HG02588 (cell line): ENCODE measurements at regions not wholly inside any gene's neighbourhood (a gene's known extent, or its start where the extent isn't known, plus 50 kb on each side); places are given as distances from the start of the nearest gene placed in this dataset.

ENCODE experiments used
- ATAC-seq: cut with Tn5 transposase; IDR thresholded peaks from one replicate; pipeline ENCODE4 v1.9.1; 2021; ENCODE audit warnings: mild to moderate bottlenecking, moderate library complexity; ENCODE audit not compliant: unreplicated experiment

- no peak for ATAC-seq
Measured at GRCh38 chr17:77266891-77267341, 126.1 kb downstream of the SEC14L1 start.

GRCh38 chr17:77269696-77270681 is 129.2 kb downstream of the SEC14L1 start:
- ATAC-seq, result no peak

DNA sequence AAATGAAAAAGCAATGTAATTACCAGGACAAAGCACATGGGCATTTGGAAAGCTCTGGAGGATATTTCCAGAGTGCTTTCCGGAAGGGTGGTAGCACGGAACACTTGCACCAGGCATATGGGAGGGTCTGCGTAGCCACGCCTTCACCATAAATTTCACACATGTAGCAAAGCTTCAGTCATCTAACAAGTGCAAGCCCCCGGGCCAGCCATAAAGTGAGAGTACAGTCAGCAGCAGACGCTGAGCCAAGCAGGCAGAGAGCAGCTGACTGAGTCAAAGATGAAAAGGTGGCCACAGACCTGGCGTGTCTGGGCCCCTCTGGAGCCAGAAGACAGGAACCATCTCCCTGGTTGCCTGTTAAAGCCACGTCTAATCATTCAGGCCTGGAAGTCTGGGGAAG is 130.6 kb downstream of the SEC14L1 start:
- no peak for ATAC-seq

DNA sequence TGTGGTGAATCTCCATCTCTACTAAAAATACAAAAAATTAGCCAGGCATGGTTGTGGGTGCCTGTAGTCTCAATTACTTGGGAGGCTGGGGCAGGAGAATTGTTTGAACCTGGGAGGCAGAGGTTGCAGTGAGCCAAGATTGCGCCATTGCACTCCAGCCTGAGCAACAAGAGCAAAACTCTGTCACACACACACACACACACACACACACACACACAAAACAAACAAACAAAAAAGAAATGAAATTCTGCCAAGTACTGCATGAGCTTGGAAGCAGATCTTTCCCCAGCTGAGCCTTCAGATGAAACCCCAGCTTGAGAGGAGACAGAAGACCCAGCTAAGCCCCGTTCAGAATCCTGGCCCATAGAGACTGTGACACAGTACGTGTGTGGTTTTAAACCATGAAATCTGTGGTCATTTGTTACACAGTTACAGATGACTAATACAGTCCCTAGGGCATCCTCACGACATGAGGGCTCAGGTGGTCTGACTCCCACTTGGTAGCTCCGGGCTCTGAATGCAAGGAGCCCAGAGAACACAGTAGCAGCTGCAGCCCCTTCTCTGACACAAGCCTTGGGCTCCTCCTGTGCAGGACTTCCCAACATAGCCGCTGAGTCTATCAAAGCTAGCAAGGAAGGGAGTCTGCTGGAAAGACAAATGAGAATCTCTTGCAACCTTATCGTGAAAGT is 132.8 kb downstream of the SEC14L1 start:
- ATAC-seq, result no peak

GRCh38 chr17:77274096-77274845 is 133.5 kb downstream of the SEC14L1 start:
- ATAC-seq, result no peak

DNA sequence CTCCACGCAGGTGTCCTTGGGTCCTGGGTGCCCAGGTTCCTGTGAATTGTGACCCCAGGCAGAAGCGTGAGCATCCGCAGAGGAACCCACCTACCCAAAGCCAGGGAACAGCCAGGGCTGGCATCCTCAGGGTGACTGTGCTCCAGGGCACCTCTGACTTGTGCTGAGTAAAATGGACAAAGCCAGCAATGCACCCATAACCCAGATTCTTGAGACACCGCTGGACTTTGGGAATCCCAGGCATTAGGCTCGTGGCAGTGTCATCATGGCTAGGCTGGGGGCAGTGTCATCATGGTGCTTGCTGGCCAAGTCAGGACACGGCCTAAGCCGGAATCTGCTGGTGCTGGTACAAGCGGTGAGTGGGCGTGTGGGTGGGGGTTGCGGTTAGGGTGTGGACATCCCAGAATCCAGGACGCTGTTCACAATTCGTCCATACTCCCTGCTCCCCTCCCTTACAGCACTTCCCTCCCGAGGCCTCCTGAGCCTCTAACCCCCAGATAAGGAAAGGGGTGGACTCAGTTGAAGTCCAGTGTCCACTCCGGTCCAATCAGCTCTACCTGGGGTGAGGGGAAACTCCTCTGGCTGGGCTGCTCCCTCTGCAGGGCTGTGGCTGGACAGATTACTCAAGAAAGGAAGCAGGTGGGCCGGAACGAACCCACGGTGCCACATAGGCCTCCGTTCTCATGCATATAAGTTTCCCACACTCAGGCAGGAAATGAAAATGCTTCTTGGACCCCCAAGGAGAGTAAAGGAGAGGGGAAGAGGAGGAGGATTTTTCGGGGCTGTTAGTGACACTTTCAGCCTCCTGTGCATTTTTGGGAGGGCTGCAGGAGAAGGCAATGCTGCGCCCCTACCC is 138.9 kb downstream of the SEC14L1 start:
- ATAC-seq, result no peak

- ATAC-seq, result peak; percentile 30
Measured at GRCh38 chr17:77280304-77281121, 139.7 kb downstream of the SEC14L1 start.

DNA sequence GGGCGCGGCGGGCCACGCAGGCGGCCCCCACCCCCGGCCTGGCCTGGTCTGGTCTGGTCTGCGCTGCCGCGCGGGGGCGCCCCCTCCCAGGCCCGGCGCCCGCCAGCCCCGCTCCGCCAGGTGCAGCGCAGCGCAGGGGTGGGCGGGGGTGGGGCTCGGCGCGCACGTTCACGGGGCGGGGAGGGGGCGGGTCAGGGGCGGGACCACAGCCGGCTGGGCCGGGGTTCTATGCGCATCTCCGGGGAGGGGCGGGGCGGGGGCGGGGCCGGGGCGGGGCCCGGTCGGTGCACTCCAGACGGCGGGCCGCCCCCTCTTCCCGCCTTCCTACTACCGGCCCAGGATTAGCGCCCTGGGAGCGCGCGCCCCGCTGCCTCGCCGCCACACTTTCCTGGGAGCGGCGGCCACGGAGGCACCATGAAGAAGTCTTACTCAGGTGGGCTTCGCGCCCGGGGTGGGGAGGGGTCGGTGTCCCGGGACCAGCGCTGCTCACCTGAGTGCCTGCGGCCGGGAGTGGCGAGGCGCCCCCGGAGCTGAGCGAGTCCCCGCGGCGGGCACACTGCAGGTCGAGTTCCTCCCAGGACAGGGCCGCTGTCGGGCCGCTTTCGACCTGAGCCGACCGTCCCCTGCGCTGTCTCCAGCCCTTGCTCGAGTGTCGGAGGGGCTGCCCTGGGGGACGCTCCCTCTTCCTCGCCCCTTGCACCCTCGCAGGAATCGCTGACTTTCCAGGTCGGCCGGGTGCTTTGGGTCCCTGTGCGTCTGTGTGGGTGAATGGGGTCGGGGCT is 140.5 kb downstream of the SEC14L1 start:
- ATAC-seq, result peak; percentile 56

DNA sequence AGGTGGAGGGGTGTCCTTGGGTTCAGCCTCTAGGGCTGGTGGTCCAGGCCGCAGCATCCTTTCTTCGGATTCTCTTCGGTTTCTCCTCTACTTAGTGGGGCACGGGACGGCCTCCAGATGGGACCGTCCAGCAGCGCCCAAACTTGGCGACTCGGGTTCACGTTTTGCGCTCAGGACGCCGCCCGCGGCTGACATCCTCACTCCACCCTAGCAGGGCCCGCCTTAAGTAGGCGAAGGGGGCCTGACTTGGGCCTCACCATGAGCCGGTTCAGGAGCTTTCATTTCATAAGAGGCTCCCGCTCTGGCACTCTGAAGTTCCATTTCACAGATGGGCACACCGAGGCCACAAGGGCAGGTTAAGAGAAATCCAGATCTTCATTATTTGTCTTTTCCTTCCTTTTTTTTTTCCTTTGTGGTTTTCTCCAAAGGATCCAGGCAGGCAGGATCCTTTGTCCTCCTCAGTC is 141.2 kb downstream of the SEC14L1 start:
- ATAC-seq, result no peak

GRCh38 chr17:77282524-77283515 is 142.1 kb downstream of the SEC14L1 start:
- ATAC-seq, result no peak

- ATAC-seq, result no peak
Measured at GRCh38 chr17:77284023-77284617, 143.4 kb downstream of the SEC14L1 start.

- no peak for ATAC-seq
Measured at GRCh38 chr17:77285594-77286390, 145.0 kb downstream of the SEC14L1 start.

DNA sequence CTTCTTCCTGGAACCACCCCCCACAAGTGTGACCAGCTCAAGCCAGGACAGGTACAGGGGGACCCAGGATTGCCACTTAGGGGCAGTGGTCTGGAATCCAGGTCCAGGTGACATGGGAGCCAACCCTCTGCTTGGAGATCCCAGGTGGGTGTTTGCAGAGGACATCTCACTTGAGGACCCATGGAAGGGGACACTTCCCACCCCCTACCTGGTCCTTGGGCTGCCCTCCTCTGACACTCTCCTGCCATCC is 145.5 kb downstream of the SEC14L1 start:
- ATAC-seq, result no peak

GRCh38 chr17:77286641-77287431 is 146.1 kb downstream of the SEC14L1 start:
- no peak for ATAC-seq

- no peak for ATAC-seq
Measured at GRCh38 chr17:77287432-77288068, 146.8 kb downstream of the SEC14L1 start.
